Hematopoietic multipotent progenitor cell (in vitro differentiated cells): ENCODE measurements at regions not wholly inside any gene's neighbourhood (a gene's known extent, or its start where the extent isn't known, plus 50 kb on each side); places are given as distances from the start of the nearest gene placed in this dataset.
"Not testable (repeated sequence)": the region's sequence is repeated elsewhere in the genome, so short reads cannot be mapped to it uniquely, and the experiment has no call there.

Source experiments
- DNase-seq, 3 donors: peaks; one replicate each; pipeline ENCODE4 v3.0.0-alpha.2; 2011 to 2015; ENCODE audit warnings: low read depth in 2 of 3, low spot score in 2 of 3

GRCh38 chr1:173300061-173301044 lies 93.2 kb upstream of the TNFSF4 start:
- no peak for DNase-seq

GRCh38 chr1:173301507-173301906 lies 94.4 kb upstream of the TNFSF4 start:
- DNase-seq, result no peak

GRCh38 chr1:173302366-173302765 lies 95.2 kb upstream of the TNFSF4 start:
- no peak for DNase-seq

- DNase-seq, result no peak
Measured at GRCh38 chr1:173302890-173303829, 96.0 kb upstream of the TNFSF4 start.

- no peak for DNase-seq
Measured at GRCh38 chr1:173303984-173304383, 96.9 kb upstream of the TNFSF4 start.

GRCh38 chr1:173304529-173305227 lies 97.5 kb upstream of the TNFSF4 start:
- no peak for DNase-seq

GRCh38 chr1:173307845-173308244 lies 100.7 kb upstream of the TNFSF4 start:
- DNase-seq, result no peak

- DNase-seq, result no peak
Measured at GRCh38 chr1:173314656-173315055, 107.5 kb upstream of the TNFSF4 start.

- DNase-seq, result no peak
Measured at GRCh38 chr1:173315296-173315695, 108.2 kb upstream of the TNFSF4 start.

GRCh38 chr1:173318788-173319187 lies 111.7 kb upstream of the TNFSF4 start:
- DNase-seq, result no peak

GRCh38 chr1:173324352-173324751 lies 117.2 kb upstream of the TNFSF4 start:
- DNase-seq, result not testable (repeated sequence)

GRCh38 chr1:173327987-173328386 lies 120.9 kb upstream of the TNFSF4 start:
- DNase-seq, result not testable (repeated sequence)

GRCh38 chr1:173328961-173329360 lies 121.8 kb upstream of the TNFSF4 start:
- no peak for DNase-seq

GRCh38 chr1:173329726-173330125 lies 122.6 kb upstream of the TNFSF4 start:
- peak in 1 of 3 donors; percentile 25 for DNase-seq

- peak in 2 of 3 donors; percentile 41 to 47 for DNase-seq
Measured at GRCh38 chr1:173330149-173330951, 123.2 kb upstream of the TNFSF4 start.

GRCh38 chr1:173330952-173331548 lies 123.9 kb upstream of the TNFSF4 start:
- peak in 1 of 3 donors; percentile 6 for DNase-seq

- DNase-seq, result no peak
Measured at GRCh38 chr1:173332026-173332425, 124.9 kb upstream of the TNFSF4 start.

GRCh38 chr1:173333581-173333980 lies 126.5 kb upstream of the TNFSF4 start:
- DNase-seq, result no peak

GRCh38 chr1:173337126-173337525 lies 130.0 kb upstream of the TNFSF4 start:
- no peak for DNase-seq
